Liver (tissue), 8 donors: ENCODE measurements at regions not wholly inside any gene's neighbourhood (a gene's known extent, or its start where the extent isn't known, plus 50 kb on each side); places are given as distances from the start of the nearest gene placed in this dataset.

Source experiments
- DNase-seq: peaks from one replicate; pipeline ENCODE4 v3.0.0-alpha.2; 2017; ENCODE audit warnings: low spot score
- H3K27ac ChIP-seq, 2 donors: one replicate each; pipeline ENCODE4 v1.7.0; 2013; ENCODE audit warnings: inconsistent platforms in 2 of 2, low read length in 2 of 2, control low read depth in 1 of 2, low read depth in 1 of 2, mild to moderate bottlenecking in 1 of 2
- H3K27me3 ChIP-seq, 4 donors: one replicate each; pipeline versions ENCODE4 v1.6.1 to v1.7.0; 2013; ENCODE audit warnings: low read length in 3 of 4, inconsistent platforms in 1 of 4, mild to moderate bottlenecking in 1 of 4, moderate library complexity in 1 of 4; ENCODE audit not compliant: control insufficient read depth in 4 of 4, insufficient read depth in 4 of 4
- H3K36me3 ChIP-seq, 4 donors: one replicate each; pipeline versions ENCODE4 v1.6.1 to v1.7.0; 2013; ENCODE audit warnings: low read length in 3 of 4, mild to moderate bottlenecking in 3 of 4, low read depth in 1 of 4, moderate library complexity in 1 of 4; ENCODE audit not compliant: control insufficient read depth in 4 of 4, insufficient read depth in 3 of 4
- H3K4me1 ChIP-seq, 4 donors: one replicate each; pipeline versions ENCODE4 v1.6.1 to v1.7.0; 2013; ENCODE audit warnings: low read length in 3 of 4, mild to moderate bottlenecking in 3 of 4, moderate library complexity in 1 of 4; ENCODE audit not compliant: control insufficient read depth in 4 of 4, insufficient read depth in 4 of 4
- H3K4me3 ChIP-seq, 3 donors: one replicate each; pipeline versions ENCODE4 v1.6.1 to v1.7.0; 2013; ENCODE audit warnings: low read length in 3 of 3, control low read depth in 1 of 3, low read depth in 1 of 3, mild to moderate bottlenecking in 1 of 3
- H3K9ac ChIP-seq, 2 donors: one replicate each; pipeline ENCODE4 v1.7.0; 2013; ENCODE audit warnings: low read length in 2 of 2, mild to moderate bottlenecking in 2 of 2, moderate library complexity in 2 of 2, control low read depth in 1 of 2, low read depth in 1 of 2
- H3K9me3 ChIP-seq, 4 donors: one replicate each; pipeline versions ENCODE4 v1.6.1 to v1.7.0; 2013; ENCODE audit warnings: low read length in 3 of 4; ENCODE audit not compliant: control insufficient read depth in 4 of 4
- EGR1 ChIP-seq, 2 donors: IDR thresholded peaks; 2 replicates each; pipeline ENCODE4 v1.6.1; 2016 to 2018; ENCODE audit warnings: antibody characterized with exemption in 2 of 2, low read depth in 2 of 2
- FOXA1 ChIP-seq: IDR thresholded peaks from 2 replicates; pipeline ENCODE4 v1.6.1; 2016; ENCODE audit warnings: antibody characterized with exemption
- FOXA2 ChIP-seq: IDR thresholded peaks from 2 replicates; pipeline ENCODE4 v1.6.1; 2016; ENCODE audit warnings: antibody characterized with exemption
- GABPA ChIP-seq, 2 donors: IDR thresholded peaks in 1 of 2; conservative IDR thresholded peaks in 1 of 2; 2 replicates each; pipeline ENCODE4 v1.6.1; 2016; ENCODE audit warnings: antibody characterized with exemption in 2 of 2, mild to moderate bottlenecking in 1 of 2, moderate library complexity in 1 of 2
- HNF4A ChIP-seq, 2 donors: conservative IDR thresholded peaks; 2 replicates each; pipeline ENCODE4 v1.6.1; 2016; ENCODE audit warnings: antibody characterized with exemption in 2 of 2, mild to moderate bottlenecking in 2 of 2
- HNF4G ChIP-seq: IDR thresholded peaks from 2 replicates; pipeline ENCODE4 v1.6.1; 2016; ENCODE audit warnings: antibody characterized with exemption
- JUND ChIP-seq, 2 donors: IDR thresholded peaks; 2 replicates each; pipeline ENCODE4 v1.6.1; 2016; ENCODE audit warnings: antibody characterized with exemption in 2 of 2
- NR2F2 ChIP-seq: IDR thresholded peaks from 2 replicates; pipeline ENCODE4 v1.6.1; 2016; ENCODE audit warnings: antibody characterized with exemption
- RAD21 ChIP-seq, 2 donors: IDR thresholded peaks; 2 replicates each; pipeline ENCODE4 v1.6.1; 2016; ENCODE audit warnings: antibody characterized with exemption in 2 of 2, mild to moderate bottlenecking in 2 of 2
- RXRA ChIP-seq, 2 donors: IDR thresholded peaks; 2 replicates each; pipeline ENCODE4 v1.6.1; 2017 to 2018; ENCODE audit warnings: antibody characterized with exemption in 2 of 2, mild to moderate bottlenecking in 1 of 2
- SP1 ChIP-seq: IDR thresholded peaks from 2 replicates; pipeline ENCODE4 v1.6.1; 2018; ENCODE audit warnings: antibody characterized with exemption, mild to moderate bottlenecking
- TAF1 ChIP-seq: conservative IDR thresholded peaks from 2 replicates; pipeline ENCODE4 v1.6.1; 2016; ENCODE audit warnings: antibody characterized with exemption, mild to moderate bottlenecking
- YY1 ChIP-seq: IDR thresholded peaks from 2 replicates; pipeline ENCODE4 v1.6.1; 2016; ENCODE audit warnings: antibody characterized with exemption, mild to moderate bottlenecking
- WGBS: extraction: QIAGEN DNeasy Blood & Tissue Kit; methylation state at CpG from one replicate; pipeline ENCODE4 v1.1.7; 2013; 5-methylcytosine and 5-hydroxymethylcytosine counted together
- TF ChIP-seq, protein P1 (sequence below): IDR thresholded peaks from 2 replicates; pipeline ENCODE4 v1.6.1; 2016; ENCODE audit warnings: antibody characterized with exemption
- TF ChIP-seq, protein P2 (sequence below): IDR thresholded peaks from 2 replicates; pipeline ENCODE4 v1.6.1; 2016; ENCODE audit warnings: antibody characterized with exemption
- TF ChIP-seq, protein P3 (sequence below): IDR thresholded peaks from 2 replicates; pipeline ENCODE4 v1.6.1; 2016; ENCODE audit warnings: antibody characterized with exemption
- TF ChIP-seq, protein P4 (sequence below): fragments of 150-350 bp; IDR thresholded peaks from 2 replicates; pipeline ENCODE4 v1.5.1; 2017; ENCODE audit warnings: improper control_type of control experiment, low read depth, low read length; ENCODE audit not compliant: missing input control
- TF ChIP-seq, protein P5 (sequence below): IDR thresholded peaks from 2 replicates; pipeline ENCODE4 v1.6.1; 2016; ENCODE audit warnings: antibody characterized with exemption, mild to moderate bottlenecking
- donor health status: healthy.
- donor health status: healthy.
- donor health status: healthy.
- donor health status: healthy.
- donor health status: healthy.

DNA sequence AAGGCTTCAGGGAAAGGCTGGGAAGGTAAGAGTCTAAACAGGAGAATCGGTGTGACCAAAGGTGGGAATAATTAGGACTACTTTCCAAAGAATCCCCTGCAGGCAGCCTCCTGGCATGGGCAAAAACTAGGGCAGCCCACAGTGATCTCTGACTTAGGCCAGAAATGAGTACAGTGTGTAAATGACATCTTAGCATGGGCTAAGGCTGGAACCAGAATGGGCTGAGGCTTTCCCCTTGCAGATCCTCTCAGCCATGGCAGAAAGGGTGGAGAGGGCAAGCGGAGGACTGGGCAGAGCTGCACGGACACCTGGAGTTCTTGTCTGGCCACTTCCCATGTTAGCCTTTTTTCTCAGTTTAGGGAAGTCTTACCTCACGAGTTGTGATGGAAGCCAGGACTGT is 69.9 kb upstream of the FOXQ1 start:
- WGBS: 90% methylated on average over 4 of the region's 4 CpGs
- Histone ChIP-seq H3K36me3 (no peaks in the 10 kb centered on the region), H3K27me3 (peaks cover 0 to 2% (median 0%) of the 10 kb centered on the region in 4 donors), H3K9ac (no peak overlapping the region), H3K9me3 (no peaks in the 10 kb centered on the region), H3K4me3 (no peak overlapping the region), H3K27ac (no peak overlapping the region), H3K4me1 (no peaks in the 10 kb centered on the region)
- TF ChIP-seq, protein P1, sequence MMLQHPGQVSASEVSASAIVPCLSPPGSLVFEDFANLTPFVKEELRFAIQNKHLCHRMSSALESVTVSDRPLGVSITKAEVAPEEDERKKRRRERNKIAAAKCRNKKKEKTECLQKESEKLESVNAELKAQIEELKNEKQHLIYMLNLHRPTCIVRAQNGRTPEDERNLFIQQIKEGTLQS: no peak
- TF ChIP-seq, protein P2, sequence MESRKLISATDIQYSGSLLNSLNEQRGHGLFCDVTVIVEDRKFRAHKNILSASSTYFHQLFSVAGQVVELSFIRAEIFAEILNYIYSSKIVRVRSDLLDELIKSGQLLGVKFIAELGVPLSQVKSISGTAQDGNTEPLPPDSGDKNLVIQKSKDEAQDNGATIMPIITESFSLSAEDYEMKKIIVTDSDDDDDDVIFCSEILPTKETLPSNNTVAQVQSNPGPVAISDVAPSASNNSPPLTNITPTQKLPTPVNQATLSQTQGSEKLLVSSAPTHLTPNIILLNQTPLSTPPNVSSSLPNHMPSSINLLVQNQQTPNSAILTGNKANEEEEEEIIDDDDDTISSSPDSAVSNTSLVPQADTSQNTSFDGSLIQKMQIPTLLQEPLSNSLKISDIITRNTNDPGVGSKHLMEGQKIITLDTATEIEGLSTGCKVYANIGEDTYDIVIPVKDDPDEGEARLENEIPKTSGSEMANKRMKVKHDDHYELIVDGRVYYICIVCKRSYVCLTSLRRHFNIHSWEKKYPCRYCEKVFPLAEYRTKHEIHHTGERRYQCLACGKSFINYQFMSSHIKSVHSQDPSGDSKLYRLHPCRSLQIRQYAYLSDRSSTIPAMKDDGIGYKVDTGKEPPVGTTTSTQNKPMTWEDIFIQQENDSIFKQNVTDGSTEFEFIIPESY: no peak
- no peak for TF ChIP-seq FOXA1
- TF ChIP-seq YY1: no peak
- no peak for TF ChIP-seq JUND (IDR thresholded peaks at IDR 0.05)
- no peak for TF ChIP-seq GABPA (IDR thresholded peaks at IDR 0.05 in 1 of 2, conservative IDR thresholded peaks at IDR 0.05 in 1 of 2)
- TF ChIP-seq FOXA2: no peak
- TF ChIP-seq RAD21 (IDR thresholded peaks at IDR 0.05): no peak
- TF ChIP-seq, protein P3, sequence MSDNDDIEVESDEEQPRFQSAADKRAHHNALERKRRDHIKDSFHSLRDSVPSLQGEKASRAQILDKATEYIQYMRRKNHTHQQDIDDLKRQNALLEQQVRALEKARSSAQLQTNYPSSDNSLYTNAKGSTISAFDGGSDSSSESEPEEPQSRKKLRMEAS: no peak
- TF ChIP-seq HNF4A (conservative IDR thresholded peaks at IDR 0.05): no peak
- no peak for TF ChIP-seq SP1
- TF ChIP-seq RXRA (IDR thresholded peaks at IDR 0.05): no peak
- TF ChIP-seq EGR1 (IDR thresholded peaks at IDR 0.05; ENCODE audit: low read depth in 2 of 2): no peak
- TF ChIP-seq HNF4G: no peak
- no peak for TF ChIP-seq NR2F2
- TF ChIP-seq, protein P4, sequence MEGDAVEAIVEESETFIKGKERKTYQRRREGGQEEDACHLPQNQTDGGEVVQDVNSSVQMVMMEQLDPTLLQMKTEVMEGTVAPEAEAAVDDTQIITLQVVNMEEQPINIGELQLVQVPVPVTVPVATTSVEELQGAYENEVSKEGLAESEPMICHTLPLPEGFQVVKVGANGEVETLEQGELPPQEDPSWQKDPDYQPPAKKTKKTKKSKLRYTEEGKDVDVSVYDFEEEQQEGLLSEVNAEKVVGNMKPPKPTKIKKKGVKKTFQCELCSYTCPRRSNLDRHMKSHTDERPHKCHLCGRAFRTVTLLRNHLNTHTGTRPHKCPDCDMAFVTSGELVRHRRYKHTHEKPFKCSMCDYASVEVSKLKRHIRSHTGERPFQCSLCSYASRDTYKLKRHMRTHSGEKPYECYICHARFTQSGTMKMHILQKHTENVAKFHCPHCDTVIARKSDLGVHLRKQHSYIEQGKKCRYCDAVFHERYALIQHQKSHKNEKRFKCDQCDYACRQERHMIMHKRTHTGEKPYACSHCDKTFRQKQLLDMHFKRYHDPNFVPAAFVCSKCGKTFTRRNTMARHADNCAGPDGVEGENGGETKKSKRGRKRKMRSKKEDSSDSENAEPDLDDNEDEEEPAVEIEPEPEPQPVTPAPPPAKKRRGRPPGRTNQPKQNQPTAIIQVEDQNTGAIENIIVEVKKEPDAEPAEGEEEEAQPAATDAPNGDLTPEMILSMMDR: no peak
- no peak for TF ChIP-seq TAF1
- TF ChIP-seq, protein P5, sequence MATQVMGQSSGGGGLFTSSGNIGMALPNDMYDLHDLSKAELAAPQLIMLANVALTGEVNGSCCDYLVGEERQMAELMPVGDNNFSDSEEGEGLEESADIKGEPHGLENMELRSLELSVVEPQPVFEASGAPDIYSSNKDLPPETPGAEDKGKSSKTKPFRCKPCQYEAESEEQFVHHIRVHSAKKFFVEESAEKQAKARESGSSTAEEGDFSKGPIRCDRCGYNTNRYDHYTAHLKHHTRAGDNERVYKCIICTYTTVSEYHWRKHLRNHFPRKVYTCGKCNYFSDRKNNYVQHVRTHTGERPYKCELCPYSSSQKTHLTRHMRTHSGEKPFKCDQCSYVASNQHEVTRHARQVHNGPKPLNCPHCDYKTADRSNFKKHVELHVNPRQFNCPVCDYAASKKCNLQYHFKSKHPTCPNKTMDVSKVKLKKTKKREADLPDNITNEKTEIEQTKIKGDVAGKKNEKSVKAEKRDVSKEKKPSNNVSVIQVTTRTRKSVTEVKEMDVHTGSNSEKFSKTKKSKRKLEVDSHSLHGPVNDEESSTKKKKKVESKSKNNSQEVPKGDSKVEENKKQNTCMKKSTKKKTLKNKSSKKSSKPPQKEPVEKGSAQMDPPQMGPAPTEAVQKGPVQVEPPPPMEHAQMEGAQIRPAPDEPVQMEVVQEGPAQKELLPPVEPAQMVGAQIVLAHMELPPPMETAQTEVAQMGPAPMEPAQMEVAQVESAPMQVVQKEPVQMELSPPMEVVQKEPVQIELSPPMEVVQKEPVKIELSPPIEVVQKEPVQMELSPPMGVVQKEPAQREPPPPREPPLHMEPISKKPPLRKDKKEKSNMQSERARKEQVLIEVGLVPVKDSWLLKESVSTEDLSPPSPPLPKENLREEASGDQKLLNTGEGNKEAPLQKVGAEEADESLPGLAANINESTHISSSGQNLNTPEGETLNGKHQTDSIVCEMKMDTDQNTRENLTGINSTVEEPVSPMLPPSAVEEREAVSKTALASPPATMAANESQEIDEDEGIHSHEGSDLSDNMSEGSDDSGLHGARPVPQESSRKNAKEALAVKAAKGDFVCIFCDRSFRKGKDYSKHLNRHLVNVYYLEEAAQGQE: no peak
- no peak for DNase-seq
